ENCODE measurements at regions not wholly inside any gene's neighbourhood (a gene's known extent, or its start where the extent isn't known, plus 50 kb on each side); places are given as distances from the start of the nearest gene placed in this dataset.
A peak's percentile ranks its signal among the peaks of the same experiment; 100 is the strongest.

DNA sequence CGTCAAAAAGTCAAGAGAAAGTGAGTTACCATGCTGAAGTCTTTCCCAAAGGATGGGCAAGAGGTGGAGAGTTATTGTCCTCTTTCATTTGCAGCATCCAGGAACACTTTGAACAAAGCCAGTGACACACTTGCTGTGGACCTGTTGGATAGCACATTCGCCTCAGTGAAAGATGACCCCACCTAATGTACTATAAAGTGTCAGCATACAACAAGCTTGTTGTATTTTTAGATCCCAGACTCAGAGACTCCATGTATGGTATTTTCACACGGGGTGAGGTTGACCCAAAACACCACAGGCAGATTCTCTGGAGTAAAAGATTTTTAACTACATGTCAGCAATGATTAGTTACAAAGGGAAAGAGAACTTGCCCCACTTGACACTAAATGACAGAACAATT lies 273.8 kb downstream of the PTBP2 start:
- DNase-seq (ENCODE audit: low spot score), result peak; percentile 22

DNA sequence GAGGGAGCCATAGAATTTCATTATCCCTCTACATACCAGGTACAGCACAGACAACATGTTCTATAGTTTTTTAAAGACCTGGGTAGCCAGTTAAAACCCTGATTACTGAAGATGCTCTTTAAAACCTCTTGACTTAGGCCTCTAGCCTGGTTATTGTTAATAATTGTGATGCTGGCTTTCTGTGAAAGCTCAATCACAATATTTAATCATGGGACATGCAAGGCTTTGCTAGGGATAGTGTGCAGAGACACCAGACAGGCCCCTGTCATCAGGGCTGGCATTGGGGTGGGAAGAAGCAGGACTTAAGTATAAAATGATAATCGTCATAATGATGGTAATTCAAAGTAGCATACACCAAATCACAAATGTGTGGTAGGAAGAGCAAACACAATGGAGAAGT lies 274.4 kb downstream of the PTBP2 start:
- peak; percentile 81 for DNase-seq (ENCODE audit: low spot score)

DNA sequence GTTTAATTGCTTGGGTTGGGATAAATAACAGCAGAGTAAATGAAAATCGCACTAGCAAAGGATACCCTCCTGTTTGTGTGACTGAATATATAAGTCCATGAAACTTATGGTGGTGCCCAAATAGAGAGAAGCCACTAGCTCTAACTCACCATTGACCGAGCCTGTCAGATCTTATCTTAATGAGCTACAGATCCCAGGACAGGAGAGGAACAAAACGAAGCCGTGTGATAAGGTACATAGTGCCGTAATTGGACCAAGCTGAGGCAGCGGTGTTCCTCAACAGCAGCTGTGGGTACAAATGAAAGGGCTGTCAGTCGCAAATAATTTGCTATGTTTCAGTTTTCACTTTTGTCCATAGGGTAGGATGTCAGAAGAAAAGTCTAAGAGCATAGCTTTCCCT lies 276.1 kb downstream of the PTBP2 start:
- DNase-seq (ENCODE audit: low spot score), result peak; percentile 93

DNA sequence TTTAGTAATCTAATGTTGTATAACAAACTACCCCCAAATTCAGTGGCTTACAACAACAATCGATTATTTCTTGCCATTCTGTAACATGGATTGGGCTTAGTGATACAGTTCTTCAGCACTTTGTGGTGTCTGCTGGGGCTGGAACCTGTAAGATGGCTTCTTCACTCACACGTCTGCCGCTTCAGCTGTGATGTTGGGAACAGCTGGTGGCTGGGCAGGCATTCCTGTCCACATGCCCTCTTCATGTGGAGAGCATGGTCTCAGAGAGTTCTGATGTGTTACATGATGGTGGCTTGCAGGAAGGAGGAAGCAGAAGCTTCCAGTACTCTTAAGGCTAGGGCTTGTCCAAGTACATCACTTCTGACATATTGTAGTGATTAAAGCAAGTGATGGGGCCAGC lies 276.9 kb downstream of the PTBP2 start:
- DNase-seq (ENCODE audit: low spot score), result peak; percentile 54

DNA sequence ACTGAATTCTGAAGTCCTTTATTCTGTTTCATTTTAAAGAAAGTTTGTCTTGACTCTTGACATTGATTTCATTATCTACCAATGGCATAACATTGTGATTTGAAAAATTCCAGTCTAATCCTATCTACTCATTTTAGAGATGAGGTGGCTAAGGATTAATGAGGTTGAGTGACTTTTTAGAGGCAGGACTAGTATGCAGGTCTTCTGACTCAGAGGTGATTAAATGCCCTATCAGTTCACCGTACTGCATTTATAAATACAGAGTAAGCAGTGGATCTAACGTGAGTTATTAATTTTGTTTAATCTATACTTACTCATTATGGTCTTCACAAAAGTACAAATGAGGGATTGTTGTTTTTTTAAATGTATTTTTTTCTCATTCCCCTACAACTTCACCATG lies 277.6 kb downstream of the PTBP2 start:
- no peak for DNase-seq (ENCODE audit: low spot score)

DNA sequence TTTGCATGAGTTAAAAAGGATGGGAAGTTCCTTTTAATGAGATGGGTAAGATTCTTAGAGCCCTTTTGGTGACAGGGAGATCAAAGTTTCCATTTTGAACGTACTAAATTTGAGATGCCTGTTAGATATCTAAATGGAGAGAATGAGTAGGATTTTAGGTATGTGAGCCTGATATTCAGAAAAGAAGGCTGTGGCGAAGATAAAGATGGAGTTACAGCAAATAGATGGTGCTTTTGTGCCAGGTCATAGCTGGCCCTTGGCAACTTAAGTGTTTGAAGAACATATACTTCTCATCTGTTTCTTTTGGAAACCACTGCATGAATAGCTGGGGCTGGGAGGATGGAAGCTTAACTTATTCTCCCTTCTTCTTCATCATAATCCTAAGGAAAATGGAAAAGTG lies 282.5 kb downstream of the PTBP2 start:
- DNase-seq (ENCODE audit: low spot score), result no peak

DNA sequence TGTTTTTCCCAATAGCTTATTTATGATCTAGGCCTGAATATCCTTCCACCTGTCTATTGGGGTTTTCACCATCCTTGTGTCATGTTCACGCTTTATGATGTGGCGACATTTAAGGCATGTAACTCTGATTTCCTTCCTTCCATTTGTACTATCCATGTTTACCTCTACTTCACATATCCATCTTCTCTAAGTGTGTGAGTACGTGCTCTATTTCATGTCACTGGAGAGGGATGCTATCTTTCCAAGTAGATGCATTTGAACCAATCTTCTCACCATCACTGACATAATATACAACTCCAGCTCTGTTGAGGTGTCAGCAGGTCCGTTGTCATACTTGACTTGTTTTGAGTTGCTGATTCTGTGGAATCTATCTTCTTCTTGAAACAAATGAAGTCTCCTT lies 283.2 kb downstream of the PTBP2 start:
- DNase-seq (ENCODE audit: low spot score), result no peak

DNA sequence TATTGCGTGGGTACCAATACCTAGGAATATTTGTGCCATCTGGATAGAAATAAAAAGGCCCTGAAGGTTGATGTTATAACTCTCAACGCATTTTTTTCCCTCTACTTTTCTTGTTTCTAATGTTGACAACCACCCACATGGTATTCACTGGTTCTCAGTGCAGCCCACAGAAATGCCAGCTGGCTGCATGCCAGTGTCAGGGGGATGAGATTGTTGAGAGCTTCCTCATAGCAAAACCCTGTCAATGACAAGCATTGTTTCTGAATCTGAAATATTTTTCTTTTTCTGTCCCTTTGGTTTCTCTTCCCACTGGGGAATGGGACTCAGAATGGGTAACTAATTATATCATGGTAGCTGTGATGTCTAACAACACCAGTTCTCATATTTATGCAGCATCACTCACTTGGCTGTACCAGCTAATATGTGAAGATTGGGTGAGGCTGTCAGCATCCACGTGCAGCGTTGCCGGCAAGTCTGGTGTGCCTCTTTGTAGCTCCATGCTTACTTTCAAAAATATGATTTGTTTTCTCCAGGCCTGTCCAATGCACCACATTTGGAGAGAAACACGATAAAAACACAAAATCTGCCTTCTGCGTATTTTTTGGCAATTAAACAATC lies 284.6 kb downstream of the PTBP2 start:
- DNase-seq (ENCODE audit: low spot score), result no peak

DNA sequence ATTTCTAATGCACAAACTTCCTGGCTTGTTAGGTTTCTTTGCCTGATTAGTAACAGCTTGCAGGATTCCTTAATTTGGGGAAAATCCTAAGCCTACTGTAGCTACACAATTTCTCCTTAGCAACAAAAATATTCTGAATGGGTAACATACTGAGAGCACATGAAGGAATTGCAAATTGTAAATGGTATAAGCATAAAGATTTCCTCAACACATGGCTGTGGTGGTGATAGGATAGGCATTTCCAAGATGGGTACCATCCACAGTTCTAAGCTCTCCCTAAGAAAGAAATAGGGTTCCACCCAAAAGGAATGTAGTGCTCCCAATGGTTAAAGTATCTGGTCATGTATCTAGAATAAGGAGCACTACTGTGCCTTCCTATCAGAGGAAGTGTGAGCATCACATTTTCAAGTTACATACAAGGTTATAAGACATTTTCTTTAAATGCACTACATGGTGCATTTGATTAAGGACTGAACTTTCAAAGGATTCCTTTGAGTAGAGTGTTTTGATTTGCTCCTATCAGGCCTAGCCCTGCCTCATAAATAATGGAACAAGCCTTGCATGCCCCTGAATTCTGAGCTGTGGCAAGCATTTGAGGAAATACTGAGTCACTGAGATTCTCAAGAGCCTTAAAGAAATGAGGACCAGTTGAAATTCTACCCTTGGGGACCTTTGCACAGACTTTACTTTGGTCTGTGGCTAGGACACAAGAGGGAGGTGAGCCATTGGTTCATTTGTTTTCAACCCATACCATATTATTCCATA lies 286.4 kb downstream of the PTBP2 start:
- DNase-seq (ENCODE audit: low spot score), result no peak

DNA sequence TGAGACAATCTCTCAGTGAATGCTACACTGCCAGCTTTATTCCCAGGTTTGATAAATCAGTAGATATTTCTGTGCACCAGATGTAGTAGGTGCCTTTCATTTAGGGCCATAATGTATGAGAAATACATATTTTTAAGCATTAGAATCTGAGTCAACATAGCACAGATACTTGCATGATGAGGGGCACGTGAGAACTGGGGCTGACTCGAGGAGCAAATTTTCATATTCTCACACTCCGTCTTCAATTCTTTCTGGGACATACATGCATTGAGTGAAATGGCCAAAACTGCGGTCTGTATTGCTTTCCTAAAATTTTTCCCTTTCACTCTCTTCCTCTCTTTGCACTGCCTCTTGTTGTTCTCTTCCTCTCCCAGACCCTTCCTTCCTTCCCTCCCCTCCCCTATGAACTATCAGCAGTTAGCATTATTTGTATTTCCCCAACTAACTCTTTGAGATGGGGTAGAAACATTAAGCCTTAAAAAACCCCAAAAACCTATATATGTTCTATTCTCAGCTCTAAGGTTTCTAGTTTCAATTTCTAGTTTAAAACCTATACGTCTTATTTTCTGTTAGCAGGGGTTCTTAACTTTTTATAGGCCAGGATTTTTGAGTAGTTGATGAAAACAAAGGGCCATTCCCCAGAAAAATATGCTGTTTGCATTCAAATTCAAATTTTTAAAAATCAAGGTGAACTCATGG lies 289.1 kb downstream of the PTBP2 start:
- no peak for DNase-seq (ENCODE audit: low spot score)

DNA sequence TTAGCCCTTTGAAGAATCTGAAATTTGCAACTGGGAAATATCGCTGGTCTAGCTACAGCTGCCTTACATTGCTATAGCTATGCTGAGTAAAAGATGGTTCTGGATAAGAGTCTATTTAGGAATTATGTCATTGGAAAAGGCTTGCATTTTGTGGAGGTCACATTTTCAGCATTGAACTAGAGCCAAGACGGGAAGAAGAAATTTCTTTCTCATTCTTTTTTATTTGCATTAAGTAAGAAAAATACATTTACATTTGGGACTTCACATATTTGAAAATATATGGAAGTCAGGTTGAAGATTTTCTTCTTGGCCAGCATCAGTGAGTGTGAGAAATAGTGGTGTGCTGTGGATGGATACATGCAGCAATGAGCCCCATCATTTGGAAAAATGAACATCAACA lies 291.6 kb downstream of the PTBP2 start:
- DNase-seq (ENCODE audit: low spot score), result no peak

DNA sequence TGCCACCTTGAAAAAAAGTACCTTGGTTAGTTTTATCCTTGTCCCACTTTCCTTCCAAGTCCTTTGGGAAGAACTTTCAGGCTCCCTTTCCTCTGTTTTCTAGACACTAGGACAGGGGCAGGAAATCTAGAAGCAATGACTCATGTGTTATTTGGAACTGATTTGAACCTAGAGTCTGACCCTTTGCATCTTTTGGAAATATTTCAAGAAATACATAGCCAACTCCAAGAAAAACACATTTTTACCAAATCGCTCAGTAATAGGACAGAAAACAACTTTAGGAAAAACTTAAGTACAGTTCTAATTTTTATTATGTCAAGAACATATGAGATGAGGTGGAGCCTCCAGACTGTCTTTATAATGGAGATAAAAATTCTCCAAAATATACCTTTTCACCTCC lies 292.4 kb downstream of the PTBP2 start:
- DNase-seq (ENCODE audit: low spot score), result no peak

DNA sequence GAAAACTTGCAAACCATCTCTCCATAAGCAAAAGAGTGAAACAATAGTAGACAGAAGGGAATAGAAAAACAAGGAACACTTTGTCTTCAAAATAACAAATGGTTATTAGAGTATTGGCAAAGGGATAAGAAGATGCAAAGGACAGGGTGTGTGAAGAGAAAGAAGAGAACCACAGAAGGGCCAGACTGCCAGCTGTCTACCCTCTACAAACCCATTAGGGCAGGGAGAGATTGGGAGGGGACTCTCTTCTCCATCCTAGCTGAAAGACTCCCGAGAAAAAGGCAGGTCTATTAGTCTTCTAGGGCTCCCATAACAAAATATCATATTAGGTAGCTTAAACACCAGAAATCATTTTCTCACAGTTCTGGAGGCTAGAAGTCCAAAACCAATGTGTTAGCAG lies 292.8 kb downstream of the PTBP2 start:
- DNase-seq (ENCODE audit: low spot score), result no peak

DNA sequence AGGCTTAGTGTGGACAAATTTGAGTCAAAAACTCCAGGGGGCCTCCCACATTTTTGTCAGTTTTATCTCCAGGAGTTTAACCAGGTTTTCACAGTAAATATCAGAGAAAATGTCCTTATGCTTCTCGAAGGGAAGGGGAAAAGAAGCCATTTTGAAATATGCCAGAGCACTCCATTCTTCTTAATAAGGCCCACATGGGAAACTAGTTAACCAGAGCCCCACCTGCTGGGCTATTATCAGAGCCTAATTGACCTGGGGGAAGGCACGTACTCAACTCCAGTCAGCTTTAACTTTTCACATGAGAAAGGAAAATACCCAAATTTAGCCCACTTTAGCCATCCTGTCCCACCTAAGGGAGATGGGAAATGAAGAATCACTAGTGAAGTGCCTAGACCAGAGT lies 296.3 kb downstream of the PTBP2 start:
- peak; percentile 62 for DNase-seq (ENCODE audit: low spot score)

Data from SK-N-DZ (cell line).